ENCODE measurements at regions not wholly inside any gene's neighbourhood (a gene's known extent, or its start where the extent isn't known, plus 50 kb on each side); places are given as distances from the start of the nearest gene placed in this dataset.

DNA sequence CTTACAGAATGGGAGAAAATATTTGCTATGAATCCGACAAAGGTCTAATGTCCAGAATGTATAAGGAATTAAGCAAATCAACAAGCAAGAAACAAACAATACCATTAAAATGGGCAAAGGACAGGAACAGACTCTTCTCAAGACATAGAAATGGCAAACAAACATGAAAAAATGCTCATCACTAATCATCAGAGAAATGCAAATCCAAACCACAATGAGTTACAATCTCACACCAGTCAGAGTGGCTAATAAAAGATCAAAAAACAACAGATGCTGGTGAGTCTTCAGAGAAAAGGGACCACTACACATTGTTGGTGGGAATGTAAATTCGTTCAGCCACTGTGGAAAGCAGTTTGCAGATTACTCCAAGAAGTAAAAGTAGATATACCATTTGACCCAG lies 382.0 kb upstream of the ANO3 start:
- intact Hi-C loops (cut with DNase I) = no loop called here
- 66 to 71% methylated on average over 2 of the region's 2 CpGs for WGBS, 2 donors
- H3K27ac ChIP-seq (ENCODE audit: low read depth in 1 of 2, low read length in 2 of 2) = no peak overlapping the region
- no peaks in the 10 kb centered on the region for H3K36me3 ChIP-seq (ENCODE audit: control insufficient read depth in 1 of 2, insufficient read depth in 2 of 2, low read length in 1 of 2)
- H3K4me1 ChIP-seq (ENCODE audit: control insufficient read depth in 1 of 2, insufficient read depth in 2 of 2, low read length in 2 of 2) = no peaks in the 10 kb centered on the region
- no peaks in the 10 kb centered on the region for H3K27me3 ChIP-seq (ENCODE audit: control insufficient read depth in 1 of 2, insufficient read depth in 2 of 2, low read length in 1 of 2)
- peaks cover 4% of the 10 kb centered on the region for H3K9me3 ChIP-seq (ENCODE audit: control insufficient read depth, low read length)
- ATAC-seq (ENCODE audit: low FRiP score) = no peak
- DNase-seq = no peak
- H3K4me3 ChIP-seq (ENCODE audit: low read length in 2 of 2) = no peak overlapping the region

DNA sequence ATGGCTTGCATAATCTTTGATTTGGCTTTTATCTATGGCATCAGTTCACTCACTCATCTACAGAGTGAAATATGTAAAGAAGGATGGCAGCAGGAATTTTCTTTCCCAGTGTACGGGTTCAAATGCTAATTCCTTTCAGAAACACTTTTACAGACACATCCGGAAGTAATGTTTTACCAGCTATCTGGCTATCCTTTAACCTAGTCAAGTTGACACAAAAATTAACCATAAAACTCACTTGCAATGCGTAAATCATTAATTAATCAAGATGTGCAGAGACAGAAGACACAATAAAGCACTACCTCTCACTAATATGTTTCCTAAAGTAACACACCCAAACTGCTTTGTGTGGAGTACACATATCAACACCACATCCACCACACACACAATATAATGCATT lies 378.9 kb upstream of the ANO3 start:
- Histone ChIP-seq H3K9me3 (ENCODE audit: control insufficient read depth, low read length) (peaks cover 4% of the 10 kb centered on the region), H3K27me3 (ENCODE audit: control insufficient read depth in 1 of 2, insufficient read depth in 2 of 2, low read length in 1 of 2) (no peaks in the 10 kb centered on the region), H3K4me3 (ENCODE audit: low read length in 2 of 2) (no peak overlapping the region), H3K4me1 (ENCODE audit: control insufficient read depth in 1 of 2, insufficient read depth in 2 of 2, low read length in 2 of 2) (no peaks in the 10 kb centered on the region), H3K27ac (ENCODE audit: low read depth in 1 of 2, low read length in 2 of 2) (no peak overlapping the region), H3K36me3 (ENCODE audit: control insufficient read depth in 1 of 2, insufficient read depth in 2 of 2, low read length in 1 of 2) (no peaks in the 10 kb centered on the region)
- DNase-seq (no peak), ATAC-seq (ENCODE audit: low FRiP score) (no peak)
- WGBS, 2 donors = 80 to 81% methylated on average over 3 of the region's 3 CpGs
- intact Hi-C loops (cut with DNase I) = no loop called here

DNA sequence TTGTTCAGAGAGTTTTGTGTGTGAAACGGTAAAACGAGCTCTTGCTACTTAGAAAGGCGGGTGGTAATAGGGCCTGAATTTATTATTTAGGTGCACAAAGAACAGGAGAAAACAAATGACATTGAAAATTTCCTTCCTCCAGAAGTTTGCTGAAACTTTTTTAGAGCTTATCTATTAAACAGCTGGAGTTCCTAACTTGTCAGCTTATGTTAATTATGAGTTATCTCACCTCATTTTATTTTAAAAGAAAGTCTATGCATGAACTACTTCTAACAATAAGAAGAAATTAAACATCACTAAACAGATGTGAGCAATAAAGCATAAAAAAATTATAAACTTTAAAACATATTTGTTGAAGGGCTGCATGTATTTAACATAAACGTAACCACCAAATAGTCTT lies 373.9 kb upstream of the ANO3 start:
- 52 to 69% methylated on average over 4 of the region's 4 CpGs for WGBS, 2 donors
- Histone ChIP-seq H3K27ac (ENCODE audit: low read depth in 1 of 2, low read length in 2 of 2) (no peak overlapping the region), H3K4me3 (ENCODE audit: low read length in 2 of 2) (no peak overlapping the region), H3K27me3 (ENCODE audit: control insufficient read depth in 1 of 2, insufficient read depth in 2 of 2, low read length in 1 of 2) (no peaks in the 10 kb centered on the region), H3K4me1 (ENCODE audit: control insufficient read depth in 1 of 2, insufficient read depth in 2 of 2, low read length in 2 of 2) (no peaks in the 10 kb centered on the region), H3K36me3 (ENCODE audit: control insufficient read depth in 1 of 2, insufficient read depth in 2 of 2, low read length in 1 of 2) (no peaks in the 10 kb centered on the region), H3K9me3 (ENCODE audit: control insufficient read depth, low read length) (no peaks in the 10 kb centered on the region)
- ATAC-seq (ENCODE audit: low FRiP score) (no peak), DNase-seq (no peak)
- intact Hi-C loops (cut with DNase I) = no loop called here

- Histone ChIP-seq H3K4me1 (ENCODE audit: control insufficient read depth in 1 of 2, insufficient read depth in 2 of 2, low read length in 2 of 2) (no peaks in the 10 kb centered on the region), H3K9me3 (ENCODE audit: control insufficient read depth, low read length) (peaks cover 1% of the 10 kb centered on the region), H3K4me3 (ENCODE audit: low read length in 2 of 2) (no peak overlapping the region), H3K27me3 (ENCODE audit: control insufficient read depth in 1 of 2, insufficient read depth in 2 of 2, low read length in 1 of 2) (no peaks in the 10 kb centered on the region), H3K36me3 (ENCODE audit: control insufficient read depth in 1 of 2, insufficient read depth in 2 of 2, low read length in 1 of 2) (no peaks in the 10 kb centered on the region), H3K27ac (ENCODE audit: low read depth in 1 of 2, low read length in 2 of 2) (no peak overlapping the region)
- intact Hi-C loops (cut with DNase I) = no loop called here
- ATAC-seq (ENCODE audit: low FRiP score) (no peak), DNase-seq (no peak)
- WGBS, 2 donors = 36 to 38% methylated on average over 4 of the region's 4 CpGs
Measured at GRCh38 chr11:25961539-25961938, 370.4 kb upstream of the ANO3 start.

GRCh38 chr11:25970726-25971508 lies 361.0 kb upstream of the ANO3 start:
- 70 to 77% methylated on average over 2 of the region's 2 CpGs for WGBS, 2 donors
- H3K36me3 ChIP-seq (ENCODE audit: control insufficient read depth in 1 of 2, insufficient read depth in 2 of 2, low read length in 1 of 2) = no peaks in the 10 kb centered on the region
- no peak for DNase-seq

DNA sequence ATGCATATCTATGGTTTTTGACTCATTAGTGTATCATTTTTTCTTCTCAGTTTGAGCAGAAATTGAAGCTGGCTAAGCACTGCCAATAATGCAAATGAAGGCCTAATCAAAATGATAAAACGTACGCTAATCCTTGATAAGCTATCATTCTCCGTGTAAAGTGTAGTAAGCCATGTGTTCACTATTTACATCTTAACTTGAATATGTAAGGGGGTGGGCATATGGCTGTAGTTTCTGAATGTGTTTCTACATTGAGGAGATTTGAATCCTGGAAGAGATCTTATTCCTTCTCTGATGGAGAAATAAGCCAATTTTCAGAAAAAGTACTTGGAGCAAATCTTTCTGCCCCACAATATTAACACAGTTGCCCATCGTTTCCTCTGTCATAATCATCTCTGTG lies 351.8 kb upstream of the ANO3 start:
- Histone ChIP-seq H3K27ac (ENCODE audit: low read depth in 1 of 2, low read length in 2 of 2) (no peak overlapping the region), H3K9me3 (ENCODE audit: control insufficient read depth, low read length) (no peaks in the 10 kb centered on the region), H3K27me3 (ENCODE audit: control insufficient read depth in 1 of 2, insufficient read depth in 2 of 2, low read length in 1 of 2) (no peaks in the 10 kb centered on the region), H3K4me3 (ENCODE audit: low read length in 2 of 2) (no peak overlapping the region), H3K36me3 (ENCODE audit: control insufficient read depth in 1 of 2, insufficient read depth in 2 of 2, low read length in 1 of 2) (no peaks in the 10 kb centered on the region), H3K4me1 (ENCODE audit: control insufficient read depth in 1 of 2, insufficient read depth in 2 of 2, low read length in 2 of 2) (no peaks in the 10 kb centered on the region)
- intact Hi-C loops (cut with DNase I) = loop anchor here (5.0 kb wide), 3 partner anchors 242 to 297 kb away; no protein-coding TSS in a partner anchor
- no peak for DNase-seq
- WGBS, 2 donors = 60 to 68% methylated on average over 4 of the region's 4 CpGs
- ATAC-seq (ENCODE audit: low FRiP score) = no peak

More at GRCh38 chr11:25970726-25971508, 361.0 kb upstream of the ANO3 start:
- H3K27me3 ChIP-seq (ENCODE audit: control insufficient read depth in 1 of 2, insufficient read depth in 2 of 2, low read length in 1 of 2) = no peaks in the 10 kb centered on the region
- no peak for ATAC-seq (ENCODE audit: low FRiP score)
- no peak overlapping the region for H3K4me3 ChIP-seq (ENCODE audit: low read length in 2 of 2)
- no peak overlapping the region for H3K27ac ChIP-seq (ENCODE audit: low read depth in 1 of 2, low read length in 2 of 2)
- intact Hi-C loops (cut with DNase I) = no loop called here
- no peaks in the 10 kb centered on the region for H3K4me1 ChIP-seq (ENCODE audit: control insufficient read depth in 1 of 2, insufficient read depth in 2 of 2, low read length in 2 of 2)
- peaks cover 1% of the 10 kb centered on the region for H3K9me3 ChIP-seq (ENCODE audit: control insufficient read depth, low read length)

DNA sequence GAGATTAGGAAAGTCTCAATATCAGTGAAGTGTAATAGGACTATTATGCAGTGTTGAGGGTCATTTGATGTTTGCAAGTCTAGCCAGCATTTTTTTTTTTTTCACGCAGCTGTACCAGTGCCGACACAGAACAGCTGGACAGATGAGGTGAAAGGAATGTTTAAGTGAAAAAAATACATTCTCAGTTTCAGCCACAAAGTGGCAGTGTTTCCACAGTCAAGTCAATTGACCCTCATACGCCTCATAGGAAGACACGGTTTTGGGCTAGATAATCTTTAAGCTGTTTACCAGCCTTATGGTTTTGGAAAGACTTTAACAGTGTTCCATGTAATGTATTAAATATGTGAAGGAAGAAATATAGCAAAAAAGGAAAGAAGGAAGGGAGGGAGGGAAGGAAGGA lies 349.9 kb upstream of the ANO3 start:
- Histone ChIP-seq H3K4me3 (ENCODE audit: low read length in 2 of 2) (no peak overlapping the region), H3K27me3 (ENCODE audit: control insufficient read depth in 1 of 2, insufficient read depth in 2 of 2, low read length in 1 of 2) (no peaks in the 10 kb centered on the region), H3K36me3 (ENCODE audit: control insufficient read depth in 1 of 2, insufficient read depth in 2 of 2, low read length in 1 of 2) (no peaks in the 10 kb centered on the region), H3K9me3 (ENCODE audit: control insufficient read depth, low read length) (no peaks in the 10 kb centered on the region), H3K4me1 (ENCODE audit: control insufficient read depth in 1 of 2, insufficient read depth in 2 of 2, low read length in 2 of 2) (no peaks in the 10 kb centered on the region), H3K27ac (ENCODE audit: low read depth in 1 of 2, low read length in 2 of 2) (no peak overlapping the region)
- WGBS, 2 donors = 3% methylated on average over 4 of the region's 4 CpGs
- DNase-seq = no peak
- intact Hi-C loops (cut with DNase I) = loop anchor here (5.0 kb wide), 3 partner anchors 240 to 295 kb away; no protein-coding TSS in a partner anchor
- ATAC-seq (ENCODE audit: low FRiP score) = peak; percentile 83

GRCh38 chr11:25983280-25983679 lies 348.6 kb upstream of the ANO3 start:
- DNase-seq = no peak
- no peaks in the 10 kb centered on the region for H3K4me1 ChIP-seq (ENCODE audit: control insufficient read depth in 1 of 2, insufficient read depth in 2 of 2, low read length in 2 of 2)
- ATAC-seq (ENCODE audit: low FRiP score) = no peak
- no peaks in the 10 kb centered on the region for H3K9me3 ChIP-seq (ENCODE audit: control insufficient read depth, low read length)
- H3K36me3 ChIP-seq (ENCODE audit: control insufficient read depth in 1 of 2, insufficient read depth in 2 of 2, low read length in 1 of 2) = no peaks in the 10 kb centered on the region
- intact Hi-C loops (cut with DNase I) = loop anchor here (5.0 kb wide), 3 partner anchors 239 to 294 kb away; no protein-coding TSS in a partner anchor
- 93 to 95% methylated on average over 3 of the region's 3 CpGs for WGBS, 2 donors
- no peak overlapping the region for H3K27ac ChIP-seq (ENCODE audit: low read depth in 1 of 2, low read length in 2 of 2)
- no peaks in the 10 kb centered on the region for H3K27me3 ChIP-seq (ENCODE audit: control insufficient read depth in 1 of 2, insufficient read depth in 2 of 2, low read length in 1 of 2)
- H3K4me3 ChIP-seq (ENCODE audit: low read length in 2 of 2) = no peak overlapping the region

- ATAC-seq (ENCODE audit: low FRiP score) (no peak), DNase-seq (no peak)
- Histone ChIP-seq H3K27me3 (ENCODE audit: control insufficient read depth in 1 of 2, insufficient read depth in 2 of 2, low read length in 1 of 2) (no peaks in the 10 kb centered on the region), H3K4me3 (ENCODE audit: low read length in 2 of 2) (no peak overlapping the region), H3K9me3 (ENCODE audit: control insufficient read depth, low read length) (no peaks in the 10 kb centered on the region), H3K36me3 (ENCODE audit: control insufficient read depth in 1 of 2, insufficient read depth in 2 of 2, low read length in 1 of 2) (no peaks in the 10 kb centered on the region), H3K27ac (ENCODE audit: low read depth in 1 of 2, low read length in 2 of 2) (no peak overlapping the region), H3K4me1 (ENCODE audit: control insufficient read depth in 1 of 2, insufficient read depth in 2 of 2, low read length in 2 of 2) (no peaks in the 10 kb centered on the region)
- 13 to 15% methylated on average over 2 of the region's 2 CpGs for WGBS, 2 donors
- intact Hi-C loops (cut with DNase I) = no loop called here
Measured at GRCh38 chr11:25988178-25988577, 343.8 kb upstream of the ANO3 start.
